Heart left ventricle (tissue), 16 donors: ENCODE measurements at regions not wholly inside any gene's neighbourhood (a gene's known extent, or its start where the extent isn't known, plus 50 kb on each side); places are given as distances from the start of the nearest gene placed in this dataset.

ENCODE experiments used
- ATAC-seq, 4 donors: fragments of 200-7000 bp; cut with Tn5 transposase; one replicate each; pipeline ENCODE4 v1.9.1; 2020 to 2022; ENCODE audit warnings: moderate library complexity in 4 of 4, mild to moderate bottlenecking in 3 of 4, moderate number of reproducible peaks in 1 of 4
- DNase-seq, 5 donors: peaks; one replicate each; pipeline ENCODE4 v3.0.0-alpha.2; 2020
- H3K27ac ChIP-seq, 12 donors: fragments of 200-600 bp; sonication (generic) in 4 of 12; one replicate each; pipeline versions ENCODE4 v1.5.0 to v1.8.0; 2016 to 2022; ENCODE audit warnings: mild to moderate bottlenecking in 2 of 12
- H3K27me3 ChIP-seq, 9 donors: fragments of 200-600 bp; sonication (generic) in 2 of 9; one replicate each; pipeline versions ENCODE4 v1.5.1 to v1.8.0; 2016 to 2022; ENCODE audit warnings: mild to moderate bottlenecking in 3 of 9
- H3K36me3 ChIP-seq, 9 donors: fragments of 200-600 bp; sonication (generic) in 2 of 9; one replicate each; pipeline versions ENCODE4 v1.5.0 to v1.8.0; 2018 to 2022; ENCODE audit warnings: mild to moderate bottlenecking in 2 of 9
- H3K4me1 ChIP-seq, 12 donors: fragments of 200-600 bp; sonication (generic) in 4 of 12; one replicate each; pipeline versions ENCODE4 v1.5.0 to v1.8.0; 2016 to 2022; ENCODE audit warnings: mild to moderate bottlenecking in 3 of 12
- H3K4me3 ChIP-seq, 12 donors: fragments of 200-600 bp; sonication (generic) in 4 of 12; one replicate each; pipeline versions ENCODE4 v1.5.0 to v1.8.0; 2017 to 2022; ENCODE audit warnings: mild to moderate bottlenecking in 9 of 12, moderate library complexity in 4 of 12
- H3K9me3 ChIP-seq, 12 donors: fragments of 200-600 bp; sonication (generic) in 4 of 12; one replicate each; pipeline versions ENCODE4 v1.5.0 to v1.8.0; 2016 to 2022; ENCODE audit warnings: mild to moderate bottlenecking in 1 of 12
- CTCF ChIP-seq, 12 donors: fragments of 200-600 bp; sonication (generic) in 4 of 12; IDR thresholded peaks; one replicate each; pipeline versions ENCODE4 v1.5.0 to v1.8.0; 2018 to 2022; ENCODE audit warnings: antibody characterized with exemption in 12 of 12, mild to moderate bottlenecking in 5 of 12
- POLR2A ChIP-seq, 2 donors: fragments of 450-650 bp; IDR thresholded peaks; one replicate each; pipeline ENCODE4 v1.6.1; 2017; ENCODE audit warnings: antibody characterized with exemption in 2 of 2, mild to moderate bottlenecking in 2 of 2, moderate library complexity in 2 of 2
- WGBS, 4 donors: extraction: QIAGEN DNeasy Blood & Tissue Kit in 2 of 4; methylation state at CpG; one replicate each; pipeline versions ENCODE4 v1.1.5 to v1.1.7; 2013 to 2018; 5-methylcytosine and 5-hydroxymethylcytosine counted together
- intact Hi-C, 10 donors: fragments of 100-400 bp; cut with DNase I; formaldehyde crosslinking; loops; one replicate each; pipeline versions ENCODE4 v1.11.1 to v1.14.2; 2022
- donor health status: ischemic (EF 13 %, LVEDD 7.1; RV severe dilation, severe dysfunction).
- donor health status: healthy with polysubstance abuse.
- donor health status: DM: no; HTN: yes; CAD: no.
- donor health status: DM: no; HTN: no; CAD: no.
- donor health status: ischemic (EF 25% LVEDD 6.9; RV normal size, moderate dysfunction).
- donor health status: ischemic (EF 25% LVEDD 5.7; RV mildly dilated, moderate dysfunction).
- donor health status: healthy.
- donor health status: DM: yes; HTN: yes; CAD: no.
- donor health status: ischemic (EF 35%, LVEDD 5.7; RV mildly dilated, moderate dysfunction).
- donor health status: nonischemic (EF 11% LVEDD 7.7; RV severe dilation, severe dysfunction).
- donor health status: DM: yes; HTN: yes; CAD: no.
- donor health status: PGD.
- donor health status: ischemic (EF 29% LVEDD 5.4; RV normal size, mild dysfunction).
- donor health status: nonischemic (EF 23%, LVEDD 6.1; RV moderate dilation, normal function).

GRCh38 chr14:38150075-38150474, 57.6 kb upstream of the SSTR1 start:
- no peak overlapping the region for H3K4me3 ChIP-seq
- 79 to 89% (median 86%) methylated on average over 3 of the region's 3 CpGs for WGBS, 4 donors
- ATAC-seq (no peak), DNase-seq (no peak)
- no peaks in the 10 kb centered on the region for H3K9me3 ChIP-seq
- intact Hi-C loops: no loop called here
- H3K36me3 ChIP-seq: no peaks in the 10 kb centered on the region
- H3K27me3 ChIP-seq: no peaks in the 10 kb centered on the region
- TF ChIP-seq CTCF (IDR thresholded peaks at IDR 0.05): no peak
- no peak for TF ChIP-seq POLR2A (IDR thresholded peaks at IDR 0.05)
- H3K4me1 ChIP-seq: no peaks in the 10 kb centered on the region
- no peak overlapping the region for H3K27ac ChIP-seq
